ENCODE measurements at regions not wholly inside any gene's neighbourhood (a gene's known extent, or its start where the extent isn't known, plus 50 kb on each side); places are given as distances from the start of the nearest gene placed in this dataset.

DNA sequence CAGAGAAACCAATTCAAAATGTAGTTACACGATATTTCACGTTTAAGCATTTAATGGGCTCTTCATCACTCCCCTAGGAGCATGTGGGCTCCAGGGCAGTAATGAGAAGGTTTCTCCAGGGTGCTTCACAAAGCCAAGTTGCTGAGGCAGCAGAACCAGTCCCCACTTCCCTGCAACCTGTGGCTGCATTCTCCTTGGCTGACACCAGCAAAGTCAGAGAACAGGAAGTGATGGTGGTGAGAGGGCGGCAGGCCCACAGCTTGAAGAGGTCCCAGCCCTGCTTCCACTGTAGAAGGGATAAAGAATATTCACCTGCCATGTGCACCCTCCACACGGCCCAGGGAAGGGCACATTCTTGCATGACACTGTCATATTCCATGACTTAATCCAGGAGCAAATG, 133.2 kb downstream of the CBLN1 start:
- TF ChIP-seq, protein P1, sequence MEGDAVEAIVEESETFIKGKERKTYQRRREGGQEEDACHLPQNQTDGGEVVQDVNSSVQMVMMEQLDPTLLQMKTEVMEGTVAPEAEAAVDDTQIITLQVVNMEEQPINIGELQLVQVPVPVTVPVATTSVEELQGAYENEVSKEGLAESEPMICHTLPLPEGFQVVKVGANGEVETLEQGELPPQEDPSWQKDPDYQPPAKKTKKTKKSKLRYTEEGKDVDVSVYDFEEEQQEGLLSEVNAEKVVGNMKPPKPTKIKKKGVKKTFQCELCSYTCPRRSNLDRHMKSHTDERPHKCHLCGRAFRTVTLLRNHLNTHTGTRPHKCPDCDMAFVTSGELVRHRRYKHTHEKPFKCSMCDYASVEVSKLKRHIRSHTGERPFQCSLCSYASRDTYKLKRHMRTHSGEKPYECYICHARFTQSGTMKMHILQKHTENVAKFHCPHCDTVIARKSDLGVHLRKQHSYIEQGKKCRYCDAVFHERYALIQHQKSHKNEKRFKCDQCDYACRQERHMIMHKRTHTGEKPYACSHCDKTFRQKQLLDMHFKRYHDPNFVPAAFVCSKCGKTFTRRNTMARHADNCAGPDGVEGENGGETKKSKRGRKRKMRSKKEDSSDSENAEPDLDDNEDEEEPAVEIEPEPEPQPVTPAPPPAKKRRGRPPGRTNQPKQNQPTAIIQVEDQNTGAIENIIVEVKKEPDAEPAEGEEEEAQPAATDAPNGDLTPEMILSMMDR (conservative IDR thresholded peaks at IDR 0.05 in 1 of 2, IDR thresholded peaks at IDR 0.05 in 1 of 2; ENCODE audit: low read depth in 1 of 2, low read length in 2 of 2) = no peak
- TF ChIP-seq EZH2 (IDR thresholded peaks at IDR 0.05; ENCODE audit: low read length, missing control alignments) = no peak
- H3K36me3 ChIP-seq (ENCODE audit: control insufficient read depth, insufficient read depth, low read length) = no peaks in the 10 kb centered on the region
- no peak overlapping the region for H3K9ac ChIP-seq (ENCODE audit: insufficient read depth, low read length)
- no peaks in the 10 kb centered on the region for H3K9me3 ChIP-seq (ENCODE audit: control insufficient read depth, insufficient read depth, low read depth, low read length)
- H3K4me2 ChIP-seq (ENCODE audit: extremely low read depth, insufficient read depth, low read length) = no peak overlapping the region
- H3K79me2 ChIP-seq (ENCODE audit: control insufficient read depth, insufficient read depth, low read length) = no peaks in the 10 kb centered on the region
- H3K4me3 ChIP-seq (replicated peaks in 1 of 4; ENCODE audit: control extremely low read depth in 1 of 4, insufficient read depth in 1 of 4, low read depth in 3 of 4, low read length in 4 of 4) = no peak overlapping the region
- DNase-seq (ENCODE audit: low read depth in 2 of 2) = no peak
- H2AFZ ChIP-seq (ENCODE audit: low read length) = no peak overlapping the region
- no peaks in the 10 kb centered on the region for H3K27me3 ChIP-seq (ENCODE audit: control insufficient read depth, insufficient read depth, low read length)
- H3K27ac ChIP-seq (ENCODE audit: insufficient read depth, low read length) = no peak overlapping the region
- no peaks in the 10 kb centered on the region for H3K4me1 ChIP-seq (ENCODE audit: control insufficient read depth, extremely low read depth, insufficient read depth, low read length)
- H4K20me1 ChIP-seq (ENCODE audit: control insufficient read depth, extremely low read depth, insufficient read depth, low read length) = no peaks in the 10 kb centered on the region

DNA sequence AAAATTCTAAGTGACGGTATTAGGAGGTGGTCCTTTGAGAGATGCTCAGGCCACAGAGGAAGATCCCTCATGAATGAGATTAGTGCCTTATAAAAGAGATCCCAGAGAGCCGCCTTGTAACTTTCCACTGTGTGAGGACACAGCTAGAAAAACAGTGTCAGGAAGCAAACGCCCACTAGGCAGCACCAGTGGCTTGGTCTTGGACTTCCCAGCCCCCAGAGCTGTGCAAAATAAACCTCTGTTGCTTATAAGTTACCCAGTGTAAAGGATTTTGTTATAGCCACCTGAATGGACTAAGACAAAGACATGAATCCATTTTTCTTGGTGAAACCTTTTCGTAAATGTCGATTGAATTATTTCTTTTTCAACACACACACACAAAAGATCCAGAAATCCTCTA, 141.0 kb downstream of the CBLN1 start:
- no peak overlapping the region for H3K27ac ChIP-seq (ENCODE audit: insufficient read depth, low read length)
- no peaks in the 10 kb centered on the region for H4K20me1 ChIP-seq (ENCODE audit: control insufficient read depth, extremely low read depth, insufficient read depth, low read length)
- no peak overlapping the region for H3K4me2 ChIP-seq (ENCODE audit: extremely low read depth, insufficient read depth, low read length)
- DNase-seq (ENCODE audit: low read depth in 2 of 2) = no peak
- no peaks in the 10 kb centered on the region for H3K79me2 ChIP-seq (ENCODE audit: control insufficient read depth, insufficient read depth, low read length)
- H2AFZ ChIP-seq (ENCODE audit: low read length) = no peak overlapping the region
- H3K4me3 ChIP-seq (replicated peaks in 1 of 4; ENCODE audit: control extremely low read depth in 1 of 4, insufficient read depth in 1 of 4, low read depth in 3 of 4, low read length in 4 of 4) = no peak overlapping the region
- no peaks in the 10 kb centered on the region for H3K27me3 ChIP-seq (ENCODE audit: control insufficient read depth, insufficient read depth, low read length)
- no peak overlapping the region for H3K9ac ChIP-seq (ENCODE audit: insufficient read depth, low read length)
- no peak for TF ChIP-seq EZH2 (IDR thresholded peaks at IDR 0.05; ENCODE audit: low read length, missing control alignments)
- TF ChIP-seq, protein P1 (conservative IDR thresholded peaks at IDR 0.05 in 1 of 2, IDR thresholded peaks at IDR 0.05 in 1 of 2; ENCODE audit: low read depth in 1 of 2, low read length in 2 of 2) = no peak
- H3K36me3 ChIP-seq (ENCODE audit: control insufficient read depth, insufficient read depth, low read length) = no peaks in the 10 kb centered on the region
- H3K4me1 ChIP-seq (ENCODE audit: control insufficient read depth, extremely low read depth, insufficient read depth, low read length) = no peaks in the 10 kb centered on the region
- H3K9me3 ChIP-seq (ENCODE audit: control insufficient read depth, insufficient read depth, low read depth, low read length) = no peaks in the 10 kb centered on the region

DNA sequence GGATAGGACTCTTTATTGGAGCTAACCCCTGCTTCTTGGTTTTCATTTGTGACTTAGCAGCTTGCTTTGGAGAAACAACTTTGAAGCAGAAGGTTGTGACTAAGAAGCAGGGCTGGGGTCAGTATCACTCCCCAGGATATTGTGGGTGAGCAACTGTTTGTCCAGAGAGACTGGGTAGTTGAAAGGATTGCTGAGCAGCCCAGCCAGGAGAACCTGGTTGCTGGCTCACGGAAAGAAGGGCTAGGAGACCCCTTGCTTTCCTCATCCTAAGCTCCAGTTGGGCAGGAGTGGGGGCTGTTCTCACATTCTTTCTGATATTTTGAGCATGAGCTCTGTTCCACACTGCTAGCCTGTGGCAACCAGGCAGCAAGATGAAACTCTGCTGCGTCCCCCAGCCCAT, 151.2 kb downstream of the CBLN1 start:
- no peak overlapping the region for H3K27ac ChIP-seq (ENCODE audit: insufficient read depth, low read length)
- H3K9ac ChIP-seq (ENCODE audit: insufficient read depth, low read length) = no peak overlapping the region
- H3K4me3 ChIP-seq (replicated peaks in 1 of 4; ENCODE audit: control extremely low read depth in 1 of 4, insufficient read depth in 1 of 4, low read depth in 3 of 4, low read length in 4 of 4) = no peak overlapping the region
- H3K79me2 ChIP-seq (ENCODE audit: control insufficient read depth, insufficient read depth, low read length) = no peaks in the 10 kb centered on the region
- DNase-seq (ENCODE audit: low read depth in 2 of 2) = no peak
- H3K9me3 ChIP-seq (ENCODE audit: control insufficient read depth, insufficient read depth, low read depth, low read length) = no peaks in the 10 kb centered on the region
- H3K36me3 ChIP-seq (ENCODE audit: control insufficient read depth, insufficient read depth, low read length) = no peaks in the 10 kb centered on the region
- no peak for TF ChIP-seq EZH2 (IDR thresholded peaks at IDR 0.05; ENCODE audit: low read length, missing control alignments)
- TF ChIP-seq, protein P1 (conservative IDR thresholded peaks at IDR 0.05 in 1 of 2, IDR thresholded peaks at IDR 0.05 in 1 of 2; ENCODE audit: low read depth in 1 of 2, low read length in 2 of 2) = no peak
- H3K4me1 ChIP-seq (ENCODE audit: control insufficient read depth, extremely low read depth, insufficient read depth, low read length) = no peaks in the 10 kb centered on the region
- no peak overlapping the region for H2AFZ ChIP-seq (ENCODE audit: low read length)
- no peaks in the 10 kb centered on the region for H3K27me3 ChIP-seq (ENCODE audit: control insufficient read depth, insufficient read depth, low read length)
- no peak overlapping the region for H3K4me2 ChIP-seq (ENCODE audit: extremely low read depth, insufficient read depth, low read length)
- H4K20me1 ChIP-seq (ENCODE audit: control insufficient read depth, extremely low read depth, insufficient read depth, low read length) = no peaks in the 10 kb centered on the region

Measured in fibroblast of lung (primary cell).